Uterus (tissue), 3 donors: ENCODE measurements at regions not wholly inside any gene's neighbourhood (a gene's known extent, or its start where the extent isn't known, plus 50 kb on each side); places are given as distances from the start of the nearest gene placed in this dataset.

Source experiments
- DNase-seq, 2 donors: peaks; one replicate each; pipeline ENCODE4 v3.0.0-alpha.2; 2019 to 2020
- H3K27ac ChIP-seq, 2 donors: fragments of 200-600 bp; sonication (generic); 1 replicate in 1 of 2; 2 replicates in 1 of 2; pipeline ENCODE4 v1.5.1; 2016 to 2018
- H3K27me3 ChIP-seq, 2 donors: fragments of 200-600 bp; sonication (generic); one replicate each; pipeline ENCODE4 v1.5.1; 2018 to 2019; ENCODE audit warnings: control low read depth in 1 of 2
- H3K36me3 ChIP-seq, 2 donors: fragments of 200-600 bp; sonication (generic); one replicate each; pipeline ENCODE4 v1.5.1; 2019; ENCODE audit warnings: control low read depth in 1 of 2
- H3K4me1 ChIP-seq, 2 donors: fragments of 200-600 bp; sonication (generic); one replicate each; pipeline ENCODE4 v1.5.1; 2018 to 2019; ENCODE audit warnings: control low read depth in 1 of 2
- H3K4me3 ChIP-seq, 2 donors: fragments of 200-600 bp; sonication (generic); 1 replicate in 1 of 2; 2 replicates in 1 of 2; pipeline ENCODE4 v1.5.1; 2018 to 2019; ENCODE audit warnings: mild to moderate bottlenecking in 1 of 2
- H3K9me3 ChIP-seq, 2 donors: fragments of 200-600 bp; sonication (generic); one replicate each; pipeline ENCODE4 v1.5.1; 2019; ENCODE audit warnings: control low read depth in 1 of 2
- POLR2A ChIP-seq, 2 donors: fragments of 450-650 bp; IDR thresholded peaks; one replicate each; pipeline ENCODE4 v1.6.1; 2016; ENCODE audit warnings: antibody characterized with exemption in 2 of 2, mild to moderate bottlenecking in 1 of 2, moderate library complexity in 1 of 2
- intact Hi-C: fragments of 100-400 bp; cut with DNase I; formaldehyde crosslinking; loops from one replicate; pipeline ENCODE4 v1.15.1; 2023; ENCODE audit warnings: low total_unique reads
- TF ChIP-seq, protein P1 (sequence below), 4 experiments: fragments of 200-600 bp in 2 of 4; fragments of 450-650 bp in 2 of 4; sonication (generic) in 2 of 4; IDR thresholded peaks; one replicate each; pipeline ENCODE4 v1.5.1; 2016 to 2019; ENCODE audit warnings: antibody characterized with exemption in 4 of 4, mild to moderate bottlenecking in 2 of 4, moderate library complexity in 1 of 4
- donor health status: DM: yes; HTN: yes; CAD: no.

DNA sequence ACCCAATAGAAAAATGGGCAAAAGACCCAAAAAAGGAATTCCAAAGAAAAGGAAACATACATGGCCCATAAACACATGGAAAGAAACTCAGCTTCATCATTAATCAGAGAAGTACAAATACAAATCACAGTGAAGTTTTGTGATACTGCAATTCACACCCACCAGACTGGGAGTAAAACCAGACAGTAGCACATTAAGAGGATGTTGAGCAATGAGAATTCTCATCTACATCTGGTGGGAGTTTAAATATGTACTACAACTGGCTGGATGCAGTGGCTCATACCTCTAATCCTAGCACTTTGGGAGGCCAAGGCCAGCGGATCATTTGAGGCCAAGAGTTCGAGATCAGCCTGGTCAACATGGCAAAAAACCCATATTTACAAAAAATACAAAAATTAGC lies 125.7 kb upstream of the PHACTR1 start:
- no peaks in the 10 kb centered on the region for H3K4me1 ChIP-seq
- TF ChIP-seq, protein P1, sequence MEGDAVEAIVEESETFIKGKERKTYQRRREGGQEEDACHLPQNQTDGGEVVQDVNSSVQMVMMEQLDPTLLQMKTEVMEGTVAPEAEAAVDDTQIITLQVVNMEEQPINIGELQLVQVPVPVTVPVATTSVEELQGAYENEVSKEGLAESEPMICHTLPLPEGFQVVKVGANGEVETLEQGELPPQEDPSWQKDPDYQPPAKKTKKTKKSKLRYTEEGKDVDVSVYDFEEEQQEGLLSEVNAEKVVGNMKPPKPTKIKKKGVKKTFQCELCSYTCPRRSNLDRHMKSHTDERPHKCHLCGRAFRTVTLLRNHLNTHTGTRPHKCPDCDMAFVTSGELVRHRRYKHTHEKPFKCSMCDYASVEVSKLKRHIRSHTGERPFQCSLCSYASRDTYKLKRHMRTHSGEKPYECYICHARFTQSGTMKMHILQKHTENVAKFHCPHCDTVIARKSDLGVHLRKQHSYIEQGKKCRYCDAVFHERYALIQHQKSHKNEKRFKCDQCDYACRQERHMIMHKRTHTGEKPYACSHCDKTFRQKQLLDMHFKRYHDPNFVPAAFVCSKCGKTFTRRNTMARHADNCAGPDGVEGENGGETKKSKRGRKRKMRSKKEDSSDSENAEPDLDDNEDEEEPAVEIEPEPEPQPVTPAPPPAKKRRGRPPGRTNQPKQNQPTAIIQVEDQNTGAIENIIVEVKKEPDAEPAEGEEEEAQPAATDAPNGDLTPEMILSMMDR (IDR thresholded peaks at IDR 0.05) = no peak
- no peak for TF ChIP-seq POLR2A (IDR thresholded peaks at IDR 0.05)
- intact Hi-C loops = no loop called here

DNA sequence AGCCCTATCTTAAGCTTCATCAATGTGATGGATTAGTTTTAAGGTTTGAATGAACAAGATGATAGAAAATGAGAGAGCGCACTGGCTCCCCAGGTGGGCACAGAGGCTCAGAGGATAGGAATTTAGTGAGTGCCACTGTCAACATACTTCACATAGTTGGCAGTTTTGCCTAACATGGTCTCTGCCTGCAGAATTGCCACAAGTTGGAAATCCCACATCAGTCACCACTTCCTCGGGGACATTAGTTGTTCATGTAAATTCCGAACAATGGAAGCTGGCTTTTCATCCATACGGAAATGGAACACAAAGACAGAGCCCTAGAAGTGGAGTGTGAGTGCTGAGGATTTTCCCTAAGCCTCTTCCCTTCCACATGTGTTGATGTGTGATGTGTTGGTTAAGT lies 123.9 kb upstream of the PHACTR1 start:
- TF ChIP-seq POLR2A (IDR thresholded peaks at IDR 0.05) = no peak
- no peak for DNase-seq
- Histone ChIP-seq H3K4me3 (no peak overlapping the region), H3K4me1 (no peaks in the 10 kb centered on the region), H3K27ac (no peak overlapping the region), H3K27me3 (no peaks in the 10 kb centered on the region), H3K36me3 (no peaks in the 10 kb centered on the region), H3K9me3 (no peaks in the 10 kb centered on the region)
- intact Hi-C loops = no loop called here

More for the DNA sequence above, 125.7 kb upstream of the PHACTR1 start:
- H3K27me3 ChIP-seq = no peaks in the 10 kb centered on the region
- H3K36me3 ChIP-seq = no peaks in the 10 kb centered on the region
- H3K27ac ChIP-seq = no peak overlapping the region
- no peak for DNase-seq
- no peaks in the 10 kb centered on the region for H3K9me3 ChIP-seq
- no peak overlapping the region for H3K4me3 ChIP-seq

GRCh38 chr6:12593771-12594529 lies 122.6 kb upstream of the PHACTR1 start:
- intact Hi-C loops = no loop called here
- no peak for TF ChIP-seq POLR2A (IDR thresholded peaks at IDR 0.05)
- TF ChIP-seq, protein P1 (IDR thresholded peaks at IDR 0.05) = no peak
- no peak overlapping the region for H3K27ac ChIP-seq
- no peak for DNase-seq
- no peaks in the 10 kb centered on the region for H3K9me3 ChIP-seq
- H3K4me1 ChIP-seq = no peaks in the 10 kb centered on the region
- no peak overlapping the region for H3K4me3 ChIP-seq
- H3K27me3 ChIP-seq = no peaks in the 10 kb centered on the region
- H3K36me3 ChIP-seq = no peaks in the 10 kb centered on the region

GRCh38 chr6:12594530-12594893 lies 122.1 kb upstream of the PHACTR1 start:
- intact Hi-C loops = no loop called here
- Histone ChIP-seq H3K9me3 (no peaks in the 10 kb centered on the region), H3K36me3 (no peaks in the 10 kb centered on the region), H3K27me3 (no peaks in the 10 kb centered on the region), H3K4me3 (no peak overlapping the region), H3K4me1 (no peaks in the 10 kb centered on the region), H3K27ac (no peak overlapping the region)
- no peak for DNase-seq
- TF ChIP-seq, protein P1 (IDR thresholded peaks at IDR 0.05) = no peak
- no peak for TF ChIP-seq POLR2A (IDR thresholded peaks at IDR 0.05)

DNA sequence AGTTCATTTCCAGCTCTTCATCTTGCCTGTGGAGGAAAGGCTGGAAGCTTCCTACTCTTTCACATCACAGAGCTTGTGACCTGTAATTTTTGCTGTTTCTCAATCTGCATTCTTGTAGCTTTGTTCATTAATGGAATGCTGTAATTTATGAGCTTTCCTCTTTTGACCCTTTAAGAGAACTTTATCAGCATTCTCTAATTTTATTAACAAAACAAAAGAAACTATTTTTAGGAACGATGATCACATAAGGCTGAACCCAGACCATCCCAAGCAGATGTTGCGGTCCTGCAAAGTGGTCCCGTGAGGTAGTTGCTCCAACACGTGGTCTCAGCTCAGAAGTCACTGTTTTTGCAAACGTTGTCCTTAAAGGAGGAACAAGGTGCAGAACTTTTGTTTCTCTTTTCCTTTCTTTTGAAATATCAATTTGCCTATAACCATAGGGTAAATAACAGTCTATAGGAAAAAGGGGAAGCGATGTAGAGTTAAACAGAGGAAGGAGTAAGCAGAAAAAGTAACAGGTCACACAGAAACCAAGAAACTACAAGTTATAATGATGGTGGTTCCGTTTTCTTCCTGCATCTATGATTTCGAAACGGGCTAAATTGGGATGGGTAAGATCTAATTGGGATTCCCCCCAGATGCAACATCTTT lies 121.3 kb upstream of the PHACTR1 start:
- intact Hi-C loops = no loop called here
- Histone ChIP-seq H3K4me1 (no peaks in the 10 kb centered on the region), H3K27ac (no peak overlapping the region), H3K4me3 (no peak overlapping the region), H3K9me3 (no peaks in the 10 kb centered on the region), H3K27me3 (no peaks in the 10 kb centered on the region), H3K36me3 (no peaks in the 10 kb centered on the region)
- DNase-seq = no peak
- TF ChIP-seq, protein P1 (IDR thresholded peaks at IDR 0.05) = no peak
- TF ChIP-seq POLR2A (IDR thresholded peaks at IDR 0.05) = no peak
